Endodermal cell (in vitro differentiated cells): ENCODE measurements at regions not wholly inside any gene's neighbourhood (a gene's known extent, or its start where the extent isn't known, plus 50 kb on each side); places are given as distances from the start of the nearest gene placed in this dataset.

Experiments used
- DNase-seq: peaks from one replicate; pipeline ENCODE4 v3.0.0-alpha.2; 2017
- H3K27ac ChIP-seq: 2 replicates; pipeline ENCODE4 v1.5.1; 2013; ENCODE audit warnings: mild to moderate bottlenecking, low read depth, low read length, moderate library complexity
- H3K27me3 ChIP-seq: 2 replicates; pipeline ENCODE4 v1.6.1; 2013; ENCODE audit warnings: mild to moderate bottlenecking, low read length, moderate library complexity; ENCODE audit not compliant: insufficient read depth, control insufficient read depth, poor library complexity, severe bottlenecking
- H3K36me3 ChIP-seq: 2 replicates; pipeline ENCODE4 v1.7.0; 2013; ENCODE audit warnings: mild to moderate bottlenecking, low read length, moderate library complexity; ENCODE audit not compliant: control insufficient read depth, insufficient read depth
- H3K4me1 ChIP-seq: one replicate; pipeline ENCODE4 v1.7.0; 2013; ENCODE audit warnings: low read length; ENCODE audit not compliant: control insufficient read depth, insufficient read depth
- H3K4me3 ChIP-seq: 2 replicates; pipeline ENCODE4 v1.5.1; 2013; ENCODE audit warnings: mild to moderate bottlenecking, low read length, moderate library complexity
- H3K9ac ChIP-seq: 2 replicates; pipeline ENCODE4 v1.6.1; 2013; ENCODE audit warnings: mild to moderate bottlenecking, low read length, moderate library complexity; ENCODE audit not compliant: poor library complexity, severe bottlenecking; ENCODE audit errors: extremely low read depth
- H3K9me3 ChIP-seq: 2 replicates; pipeline ENCODE4 v1.6.1; 2013; ENCODE audit warnings: mild to moderate bottlenecking, low read length, moderate library complexity; ENCODE audit not compliant: control insufficient read depth
- H3K27ac Mint-ChIP-seq: 2 replicates; pipeline ENCODE4 v1.8.0; 2020; ENCODE audit warnings: mixed read lengths
- H3K27me3 Mint-ChIP-seq: 2 replicates; pipeline ENCODE4 v1.8.0; 2021; ENCODE audit warnings: mild to moderate bottlenecking, mixed read lengths; ENCODE audit not compliant: insufficient read depth
- H3K36me3 Mint-ChIP-seq: 2 replicates; pipeline ENCODE4 v1.8.0; 2020; ENCODE audit warnings: low read depth, mixed read lengths
- H3K4me1 Mint-ChIP-seq: 2 replicates; pipeline ENCODE4 v1.8.0; 2020; ENCODE audit warnings: mixed read lengths
- H3K4me3 Mint-ChIP-seq: 2 replicates; pipeline ENCODE4 v1.8.0; 2020; ENCODE audit warnings: mild to moderate bottlenecking, moderate library complexity, mixed read lengths
- H3K9me3 Mint-ChIP-seq: 2 replicates; pipeline ENCODE4 v1.8.0; 2020; ENCODE audit warnings: mild to moderate bottlenecking, mixed read lengths
- WGBS, 2 experiments: methylation state at CpG; one replicate each; pipeline versions ENCODE4 v1.1.5 to v1.1.7; 2013; ENCODE audit warnings: missing lambda C conversion rate in 2 of 2, mixed read lengths in 1 of 2; ENCODE audit not compliant: insufficient coverage in 1 of 2, insufficient read length in 1 of 2; 5-methylcytosine and 5-hydroxymethylcytosine counted together
- TF ChIP-seq, protein P1 (sequence below): fragments of 200-600 bp; sonication (generic); conservative IDR thresholded peaks from 2 replicates; pipeline ENCODE4 v1.5.0; 2021; ENCODE audit warnings: antibody characterized with exemption, mild to moderate bottlenecking

GRCh38 chr7:144957998-144958397 lies 122.1 kb upstream of the TPK1 start:
- peaks cover 6% of the 10 kb centered on the region for H3K4me1 Mint-ChIP-seq
- Histone ChIP-seq H3K9ac (no peak overlapping the region), H3K36me3 (no peaks in the 10 kb centered on the region), H3K9me3 (peaks cover 11% of the 10 kb centered on the region), H3K27me3 (no peaks in the 10 kb centered on the region), H3K27ac (no peak overlapping the region), H3K4me3 (no peak overlapping the region), H3K4me1 (no peaks in the 10 kb centered on the region)
- 65% methylated on average over 2 of the region's 2 CpGs for WGBS, 2 experiments
- H3K4me3 Mint-ChIP-seq: no peak overlapping the region
- peaks cover 8% of the 10 kb centered on the region for H3K9me3 Mint-ChIP-seq
- no peaks in the 10 kb centered on the region for H3K36me3 Mint-ChIP-seq
- H3K27ac Mint-ChIP-seq: no peak overlapping the region
- TF ChIP-seq, protein P1, sequence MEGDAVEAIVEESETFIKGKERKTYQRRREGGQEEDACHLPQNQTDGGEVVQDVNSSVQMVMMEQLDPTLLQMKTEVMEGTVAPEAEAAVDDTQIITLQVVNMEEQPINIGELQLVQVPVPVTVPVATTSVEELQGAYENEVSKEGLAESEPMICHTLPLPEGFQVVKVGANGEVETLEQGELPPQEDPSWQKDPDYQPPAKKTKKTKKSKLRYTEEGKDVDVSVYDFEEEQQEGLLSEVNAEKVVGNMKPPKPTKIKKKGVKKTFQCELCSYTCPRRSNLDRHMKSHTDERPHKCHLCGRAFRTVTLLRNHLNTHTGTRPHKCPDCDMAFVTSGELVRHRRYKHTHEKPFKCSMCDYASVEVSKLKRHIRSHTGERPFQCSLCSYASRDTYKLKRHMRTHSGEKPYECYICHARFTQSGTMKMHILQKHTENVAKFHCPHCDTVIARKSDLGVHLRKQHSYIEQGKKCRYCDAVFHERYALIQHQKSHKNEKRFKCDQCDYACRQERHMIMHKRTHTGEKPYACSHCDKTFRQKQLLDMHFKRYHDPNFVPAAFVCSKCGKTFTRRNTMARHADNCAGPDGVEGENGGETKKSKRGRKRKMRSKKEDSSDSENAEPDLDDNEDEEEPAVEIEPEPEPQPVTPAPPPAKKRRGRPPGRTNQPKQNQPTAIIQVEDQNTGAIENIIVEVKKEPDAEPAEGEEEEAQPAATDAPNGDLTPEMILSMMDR: no peak
- no peaks in the 10 kb centered on the region for H3K27me3 Mint-ChIP-seq
- DNase-seq: peak; percentile 55

- H3K4me1 ChIP-seq: no peaks in the 10 kb centered on the region
- no peaks in the 10 kb centered on the region for H3K27me3 ChIP-seq
- peaks cover 11% of the 10 kb centered on the region for H3K9me3 ChIP-seq
- H3K9ac ChIP-seq: no peak overlapping the region
- no peak overlapping the region for H3K27ac ChIP-seq
- no peak overlapping the region for H3K4me3 ChIP-seq
- TF ChIP-seq, protein P1: no peak
- Mint-ChIP-seq H3K27ac (no peak overlapping the region), H3K27me3 (no peaks in the 10 kb centered on the region), H3K4me3 (no peak overlapping the region), H3K9me3 (peaks cover 8% of the 10 kb centered on the region), H3K36me3 (no peaks in the 10 kb centered on the region), H3K4me1 (no peaks in the 10 kb centered on the region)
- WGBS, 2 experiments: 100% methylated on average over 1 of the region's 1 CpG; no CpG with 5 or more reads in 1 of the 2 experiments
- H3K36me3 ChIP-seq: no peaks in the 10 kb centered on the region
- no peak for DNase-seq
These were observed 119.6 kb upstream of the TPK1 start for GRCh38 chr7:144955422-144955821.

DNA sequence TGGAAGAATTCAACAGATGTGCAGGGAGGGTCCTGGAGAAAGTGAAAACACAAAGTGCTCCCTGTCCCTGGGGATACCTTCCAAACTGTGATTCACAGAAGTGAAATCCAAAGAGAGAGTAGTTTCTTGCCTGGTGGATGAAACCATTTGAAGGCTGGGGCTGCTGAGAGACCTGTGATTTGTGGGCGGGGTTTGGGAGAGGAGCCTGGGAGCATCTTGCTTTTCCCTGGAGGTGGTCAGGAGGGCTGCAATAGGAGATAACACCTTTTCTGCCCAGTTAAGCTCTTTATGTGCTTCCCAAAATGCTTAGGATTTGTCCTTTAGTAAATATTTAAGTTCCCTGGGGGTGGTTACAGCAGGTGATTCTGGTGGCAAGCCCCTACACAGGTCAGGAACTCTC lies 105.3 kb upstream of the TPK1 start:
- H3K4me3 ChIP-seq: no peak overlapping the region
- H3K4me1 Mint-ChIP-seq: peaks cover 16% of the 10 kb centered on the region
- WGBS, 2 experiments: 57 to 65% methylated on average over 1 of the region's 1 CpG
- no peaks in the 10 kb centered on the region for H3K4me1 ChIP-seq
- no peaks in the 10 kb centered on the region for H3K36me3 ChIP-seq
- no peak overlapping the region for H3K4me3 Mint-ChIP-seq
- no peak overlapping the region for H3K27ac ChIP-seq
- no peak overlapping the region for H3K9ac ChIP-seq
- TF ChIP-seq, protein P1: peak; percentile 51
- DNase-seq: peak; percentile 86
- no peaks in the 10 kb centered on the region for H3K9me3 Mint-ChIP-seq
- H3K9me3 ChIP-seq: peaks cover under 1% of the 10 kb centered on the region
- H3K27me3 ChIP-seq: no peaks in the 10 kb centered on the region
- H3K27me3 Mint-ChIP-seq: peaks cover 6% of the 10 kb centered on the region
- no peaks in the 10 kb centered on the region for H3K36me3 Mint-ChIP-seq
- no peak overlapping the region for H3K27ac Mint-ChIP-seq
